ENCODE measurements at regions not wholly inside any gene's neighbourhood (a gene's known extent, or its start where the extent isn't known, plus 50 kb on each side); places are given as distances from the start of the nearest gene placed in this dataset.

GRCh38 chr4:38373375-38373774, 290.6 kb upstream of the KLF3 start:
- RAD21 ChIA-PET (ENCODE audit: low non-redundant PET in 1 of 2, low total read pairs in 2 of 2, uncharacterized antibody in 2 of 2, unreplicated experiment in 2 of 2): no interaction called here
- no peaks in the 10 kb centered on the region for H3K36me3 ChIP-seq (ENCODE audit: control insufficient read depth in 1 of 2, insufficient read depth in 2 of 2, low read length in 2 of 2)
- H3K9me2 ChIP-seq (ENCODE audit: insufficient read depth): no peaks in the 10 kb centered on the region
- H3K27me3 ChIP-seq (ENCODE audit: insufficient read depth, low read length): no peaks in the 10 kb centered on the region
- ATAC-seq (no peak), DNase-seq (ENCODE audit: low read depth, low spot score) (no peak)
- POLR2A ChIA-PET: no interaction called here
- CTCF ChIA-PET: no interaction called here
- no peak overlapping the region for H2AFZ ChIP-seq (ENCODE audit: low read depth, low read length, poor library complexity, severe bottlenecking)
- no peak overlapping the region for H3K4me2 ChIP-seq (ENCODE audit: low read length)
- H3K9me3 ChIP-seq (ENCODE audit: control insufficient read depth in 1 of 2, insufficient read depth in 1 of 2, low read depth in 1 of 2, low read length in 2 of 2): no peaks in the 10 kb centered on the region
- no peaks in the 10 kb centered on the region for H3K79me2 ChIP-seq (ENCODE audit: insufficient read depth, low read length)
- intact Hi-C loops (cut with micrococcal nuclease): no loop called here
- H3K4me3 ChIP-seq (replicated peaks in 1 of 2; ENCODE audit: low read depth in 1 of 2, low read length in 2 of 2): no peak overlapping the region
- no peaks in the 10 kb centered on the region for H4K20me1 ChIP-seq (ENCODE audit: insufficient read depth)
- no peak overlapping the region for H3K27ac ChIP-seq (ENCODE audit: low read depth, low read length)
- no peak overlapping the region for H3K9ac ChIP-seq (ENCODE audit: low read length)
- BruUV-seq (replicated peaks): no TSS peak
- TF ChIP-seq JUND (IDR thresholded peaks at IDR 0.05): no peak
- TF ChIP-seq CBX3 (IDR thresholded peaks at IDR 0.05; ENCODE audit: low read depth): no peak
- TF ChIP-seq EZH2phosphoT487 (IDR thresholded peaks at IDR 0.05; ENCODE audit: borderline replicate concordance): no peak
- TF ChIP-seq REST (IDR thresholded peaks at IDR 0.05; ENCODE audit: low read depth): no peak
- TF ChIP-seq SP1 (IDR thresholded peaks at IDR 0.05; ENCODE audit: low read depth): no peak
- TF ChIP-seq YY1 (IDR thresholded peaks at IDR 0.05; ENCODE audit: extremely low read depth, insufficient replicate concordance, low read depth, low read length): no peak
- H3K4me1 ChIP-seq (ENCODE audit: control insufficient read depth in 1 of 2, insufficient read depth in 2 of 2, low read length in 2 of 2): peaks cover 0 to 5% of the 10 kb centered on the region in 2 experiments; a peak in 1 of 4 replicates

GRCh38 chr4:38377195-38377594, 286.8 kb upstream of the KLF3 start:
- no peaks in the 10 kb centered on the region for H3K79me2 ChIP-seq (ENCODE audit: insufficient read depth, low read length)
- no peaks in the 10 kb centered on the region for H3K4me1 ChIP-seq (ENCODE audit: control insufficient read depth in 1 of 2, insufficient read depth in 2 of 2, low read length in 2 of 2)
- no peaks in the 10 kb centered on the region for H3K9me2 ChIP-seq (ENCODE audit: insufficient read depth)
- no peak overlapping the region for H3K27ac ChIP-seq (ENCODE audit: low read depth, low read length)
- H3K27me3 ChIP-seq (ENCODE audit: insufficient read depth, low read length): no peaks in the 10 kb centered on the region
- BruUV-seq (replicated peaks): no TSS peak
- ChIA-PET RAD21 (ENCODE audit: low non-redundant PET in 1 of 2, low total read pairs in 2 of 2, uncharacterized antibody in 2 of 2, unreplicated experiment in 2 of 2) (no interaction called here), CTCF (no interaction called here), POLR2A (no interaction called here)
- H4K20me1 ChIP-seq (ENCODE audit: insufficient read depth): no peaks in the 10 kb centered on the region
- no peak overlapping the region for H3K4me3 ChIP-seq (replicated peaks in 1 of 2; ENCODE audit: low read depth in 1 of 2, low read length in 2 of 2)
- H3K9me3 ChIP-seq (ENCODE audit: control insufficient read depth in 1 of 2, insufficient read depth in 1 of 2, low read depth in 1 of 2, low read length in 2 of 2): no peaks in the 10 kb centered on the region
- no peak overlapping the region for H3K4me2 ChIP-seq (ENCODE audit: low read length)
- no peak for ATAC-seq
- TF ChIP-seq POLR2A (IDR thresholded peaks at IDR 0.05; ENCODE audit: borderline replicate concordance, extremely low read depth, insufficient read depth, insufficient read length): no peak
- no peak for TF ChIP-seq CTCF (IDR thresholded peaks at IDR 0.05 in 2 of 3, conservative IDR thresholded peaks at IDR 0.05 in 1 of 3; ENCODE audit: borderline replicate concordance in 1 of 3, insufficient read depth in 1 of 3, low read depth in 2 of 3, low read length in 2 of 3)
- no peak for TF ChIP-seq SRF (IDR thresholded peaks at IDR 0.05; ENCODE audit: low read depth)
- TF ChIP-seq SIN3A (IDR thresholded peaks at IDR 0.05; ENCODE audit: low read depth): no peak
- TF ChIP-seq ZFX (IDR thresholded peaks at IDR 0.05): no peak
- TF ChIP-seq YY1 (IDR thresholded peaks at IDR 0.05; ENCODE audit: extremely low read depth, insufficient replicate concordance, low read depth, low read length): no peak
- TF ChIP-seq MAX (IDR thresholded peaks at IDR 0.05): no peak
- no peak for TF ChIP-seq POLR2AphosphoS5 (IDR thresholded peaks at IDR 0.05; ENCODE audit: low read depth, low read length)
- TF ChIP-seq TCF7L2 (IDR thresholded peaks at IDR 0.05; ENCODE audit: borderline replicate concordance, extremely low read depth, insufficient read depth, insufficient read length): no peak
- no peak for TF ChIP-seq CBX3 (IDR thresholded peaks at IDR 0.05; ENCODE audit: low read depth)
- H2AFZ ChIP-seq (ENCODE audit: low read depth, low read length, poor library complexity, severe bottlenecking): no peak overlapping the region
- H3K9ac ChIP-seq (ENCODE audit: low read length): no peak overlapping the region
- no peak for DNase-seq (ENCODE audit: low read depth, low spot score)
- no peaks in the 10 kb centered on the region for H3K36me3 ChIP-seq (ENCODE audit: control insufficient read depth in 1 of 2, insufficient read depth in 2 of 2, low read length in 2 of 2)
- intact Hi-C loops (cut with micrococcal nuclease): no loop called here
